ENCODE measurements at regions not wholly inside any gene's neighbourhood (a gene's known extent, or its start where the extent isn't known, plus 50 kb on each side); places are given as distances from the start of the nearest gene placed in this dataset.

DNA sequence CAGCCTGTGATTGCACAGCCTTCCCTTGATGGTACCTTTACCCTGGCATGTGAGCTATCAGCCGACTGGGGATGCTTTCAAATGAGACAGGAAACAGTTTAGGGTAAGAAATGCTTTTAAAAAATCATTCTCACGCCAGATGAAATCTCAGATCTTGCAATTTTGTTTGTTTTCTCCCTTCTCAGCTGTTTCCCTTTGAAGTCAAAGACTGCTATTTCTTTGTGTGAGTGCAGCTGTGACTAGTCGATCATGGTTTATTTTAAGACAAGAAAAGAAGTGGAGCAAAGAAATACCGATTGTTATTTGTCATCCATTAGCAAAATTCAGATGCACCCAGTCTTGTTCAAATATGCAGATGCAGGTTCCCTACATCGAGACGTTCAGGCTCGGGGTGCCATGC is 489.7 kb downstream of the QKI start:
- H3K27me3 ChIP-seq = no peaks in the 10 kb centered on the region
- in situ Hi-C loops (cut with MboI; ENCODE audit: low sequenced_read_pairs in 4 of 4) = no loop called here
- TF ChIP-seq, protein P1, sequence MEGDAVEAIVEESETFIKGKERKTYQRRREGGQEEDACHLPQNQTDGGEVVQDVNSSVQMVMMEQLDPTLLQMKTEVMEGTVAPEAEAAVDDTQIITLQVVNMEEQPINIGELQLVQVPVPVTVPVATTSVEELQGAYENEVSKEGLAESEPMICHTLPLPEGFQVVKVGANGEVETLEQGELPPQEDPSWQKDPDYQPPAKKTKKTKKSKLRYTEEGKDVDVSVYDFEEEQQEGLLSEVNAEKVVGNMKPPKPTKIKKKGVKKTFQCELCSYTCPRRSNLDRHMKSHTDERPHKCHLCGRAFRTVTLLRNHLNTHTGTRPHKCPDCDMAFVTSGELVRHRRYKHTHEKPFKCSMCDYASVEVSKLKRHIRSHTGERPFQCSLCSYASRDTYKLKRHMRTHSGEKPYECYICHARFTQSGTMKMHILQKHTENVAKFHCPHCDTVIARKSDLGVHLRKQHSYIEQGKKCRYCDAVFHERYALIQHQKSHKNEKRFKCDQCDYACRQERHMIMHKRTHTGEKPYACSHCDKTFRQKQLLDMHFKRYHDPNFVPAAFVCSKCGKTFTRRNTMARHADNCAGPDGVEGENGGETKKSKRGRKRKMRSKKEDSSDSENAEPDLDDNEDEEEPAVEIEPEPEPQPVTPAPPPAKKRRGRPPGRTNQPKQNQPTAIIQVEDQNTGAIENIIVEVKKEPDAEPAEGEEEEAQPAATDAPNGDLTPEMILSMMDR (IDR thresholded peaks at IDR 0.05 in 4 of 5, conservative IDR thresholded peaks at IDR 0.05 in 1 of 5) = no peak
- no peak for TF ChIP-seq POLR2A (IDR thresholded peaks at IDR 0.05)
- no peaks in the 10 kb centered on the region for H3K36me3 ChIP-seq
- intact Hi-C loops (cut with DNase I; ENCODE audit: low total_unique reads) = no loop called here
- no peaks in the 10 kb centered on the region for H3K9me3 ChIP-seq
- H3K4me1 ChIP-seq = no peaks in the 10 kb centered on the region
- ATAC-seq = no peak
- DNase-seq = no peak
- H3K27ac ChIP-seq = no peak overlapping the region
- H3K4me3 ChIP-seq = no peak overlapping the region

DNA sequence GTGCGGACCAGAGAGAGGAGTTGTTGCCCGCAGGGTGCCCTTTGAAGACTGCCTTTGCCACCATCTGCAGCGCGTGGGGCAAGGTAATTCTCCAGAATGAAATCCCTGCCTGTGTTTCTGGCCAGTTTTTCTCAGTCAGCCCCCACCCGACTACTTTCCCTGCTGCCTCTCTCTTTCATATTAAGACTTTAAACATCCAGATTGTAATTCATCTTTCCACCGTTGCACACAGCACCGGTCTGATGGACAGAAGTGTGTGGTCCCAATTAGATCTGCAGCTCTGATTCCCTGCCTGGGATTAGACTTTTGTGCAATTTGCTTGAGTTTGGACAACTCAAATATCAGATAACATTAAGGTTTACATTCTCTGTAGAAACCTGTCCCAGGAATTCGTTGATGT is 489.0 kb downstream of the QKI start:
- Histone ChIP-seq H3K4me3 (no peak overlapping the region), H3K27me3 (no peaks in the 10 kb centered on the region), H3K36me3 (no peaks in the 10 kb centered on the region), H3K27ac (no peak overlapping the region), H3K4me1 (no peaks in the 10 kb centered on the region), H3K9me3 (no peaks in the 10 kb centered on the region)
- in situ Hi-C loops (cut with MboI; ENCODE audit: low sequenced_read_pairs in 4 of 4) (no loop called here), intact Hi-C loops (cut with DNase I; ENCODE audit: low total_unique reads) (no loop called here)
- TF ChIP-seq, protein P1 (IDR thresholded peaks at IDR 0.05 in 4 of 5, conservative IDR thresholded peaks at IDR 0.05 in 1 of 5) = no peak
- no peak for TF ChIP-seq POLR2A (IDR thresholded peaks at IDR 0.05)
- ATAC-seq (no peak), DNase-seq (no peak)

DNA sequence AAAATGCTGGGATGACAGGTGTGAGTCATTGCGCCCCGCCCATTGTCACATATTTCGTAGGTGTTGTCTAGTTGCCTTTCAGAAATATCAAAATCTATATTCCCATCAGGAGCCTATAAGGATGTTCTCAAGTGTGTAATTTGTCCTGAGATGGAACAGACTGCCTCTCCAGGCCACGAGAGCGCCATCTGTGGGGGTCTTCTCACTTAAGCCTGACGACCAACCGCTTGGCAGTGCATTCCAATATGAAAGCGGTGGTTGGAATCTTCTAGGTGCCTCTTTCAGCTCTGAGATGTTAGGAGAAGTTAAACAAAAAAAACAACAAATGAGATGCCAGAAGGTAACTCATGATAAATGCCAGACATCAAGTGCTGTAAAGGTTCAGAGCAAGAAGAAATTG is 488.5 kb downstream of the QKI start:
- ATAC-seq (no peak), DNase-seq (no peak)
- intact Hi-C loops (cut with DNase I; ENCODE audit: low total_unique reads) (no loop called here), in situ Hi-C loops (cut with MboI; ENCODE audit: low sequenced_read_pairs in 4 of 4) (no loop called here)
- no peaks in the 10 kb centered on the region for H3K27me3 ChIP-seq
- no peak overlapping the region for H3K4me3 ChIP-seq
- no peaks in the 10 kb centered on the region for H3K9me3 ChIP-seq
- no peak overlapping the region for H3K27ac ChIP-seq
- TF ChIP-seq, protein P1 (IDR thresholded peaks at IDR 0.05 in 4 of 5, conservative IDR thresholded peaks at IDR 0.05 in 1 of 5) = no peak
- no peaks in the 10 kb centered on the region for H3K4me1 ChIP-seq
- no peaks in the 10 kb centered on the region for H3K36me3 ChIP-seq

DNA sequence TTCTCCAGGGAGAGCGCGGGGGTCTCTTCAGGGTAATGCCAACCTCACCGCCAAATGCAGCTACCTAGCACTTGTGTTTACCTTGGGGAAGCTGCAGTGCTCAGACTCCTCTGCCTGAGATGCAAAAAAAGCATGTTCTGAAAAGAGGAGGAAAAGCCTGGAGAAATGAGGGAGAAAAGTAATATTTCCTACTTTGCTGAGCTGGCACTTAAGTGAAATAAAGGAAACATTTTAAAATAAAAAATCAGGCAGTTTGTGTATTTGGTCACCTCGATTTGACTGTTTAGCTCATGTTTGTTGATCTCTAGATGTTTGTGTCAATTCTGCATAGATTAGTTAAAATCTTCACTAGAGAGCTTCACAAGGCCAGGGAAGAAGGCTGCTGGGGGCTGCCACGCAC is 487.2 kb downstream of the QKI start:
- Histone ChIP-seq H3K36me3 (no peaks in the 10 kb centered on the region), H3K4me1 (no peaks in the 10 kb centered on the region), H3K27ac (no peak overlapping the region), H3K27me3 (no peaks in the 10 kb centered on the region), H3K4me3 (no peak overlapping the region), H3K9me3 (no peaks in the 10 kb centered on the region)
- intact Hi-C loops (cut with DNase I; ENCODE audit: low total_unique reads) = no loop called here
- DNase-seq (no peak), ATAC-seq (no peak)
- in situ Hi-C loops (cut with MboI; ENCODE audit: low sequenced_read_pairs in 4 of 4) = no loop called here
- no peak for TF ChIP-seq POLR2A (IDR thresholded peaks at IDR 0.05)
- TF ChIP-seq, protein P1 (IDR thresholded peaks at IDR 0.05 in 4 of 5, conservative IDR thresholded peaks at IDR 0.05 in 1 of 5) = no peak

GRCh38 chr6:163900570-163900969 is 486.1 kb downstream of the QKI start:
- intact Hi-C loops (cut with DNase I; ENCODE audit: low total_unique reads) (no loop called here), in situ Hi-C loops (cut with MboI; ENCODE audit: low sequenced_read_pairs in 4 of 4) (no loop called here)
- Histone ChIP-seq H3K4me1 (no peaks in the 10 kb centered on the region), H3K27ac (no peak overlapping the region), H3K27me3 (no peaks in the 10 kb centered on the region), H3K4me3 (no peak overlapping the region), H3K36me3 (no peaks in the 10 kb centered on the region), H3K9me3 (no peaks in the 10 kb centered on the region)
- DNase-seq (no peak), ATAC-seq (no peak)
- no peak for TF ChIP-seq POLR2A (IDR thresholded peaks at IDR 0.05)
- TF ChIP-seq, protein P1 (IDR thresholded peaks at IDR 0.05 in 4 of 5, conservative IDR thresholded peaks at IDR 0.05 in 1 of 5) = no peak

Data from gastrocnemius medialis (tissue), 4 donors.